Heart left ventricle (tissue), 13 donors: ENCODE measurements at regions not wholly inside any gene's neighbourhood (a gene's known extent, or its start where the extent isn't known, plus 50 kb on each side); places are given as distances from the start of the nearest gene placed in this dataset.

Experiments
- POLR2A ChIP-seq, 2 donors: fragments of 450-650 bp; IDR thresholded peaks; one replicate each; pipeline ENCODE4 v1.6.1; 2017; ENCODE audit warnings: antibody characterized with exemption in 2 of 2, mild to moderate bottlenecking in 2 of 2, moderate library complexity in 2 of 2
- TF ChIP-seq, protein P1 (sequence below), 12 donors: fragments of 200-600 bp; sonication (generic) in 4 of 12; IDR thresholded peaks; one replicate each; pipeline versions ENCODE4 v1.5.0 to v1.8.0; 2018 to 2022; ENCODE audit warnings: antibody characterized with exemption in 12 of 12, mild to moderate bottlenecking in 5 of 12
- donor health status: ischemic (EF 13 %, LVEDD 7.1; RV severe dilation, severe dysfunction).
- donor health status: DM: no; HTN: yes; CAD: no.
- donor health status: DM: no; HTN: no; CAD: no.
- donor health status: ischemic (EF 25% LVEDD 6.9; RV normal size, moderate dysfunction).
- donor health status: ischemic (EF 25% LVEDD 5.7; RV mildly dilated, moderate dysfunction).
- donor health status: ischemic (EF 35%, LVEDD 5.7; RV mildly dilated, moderate dysfunction).
- donor health status: nonischemic (EF 11% LVEDD 7.7; RV severe dilation, severe dysfunction).
- donor health status: DM: yes; HTN: yes; CAD: no.
- donor health status: PGD.
- donor health status: ischemic (EF 29% LVEDD 5.4; RV normal size, mild dysfunction).
- donor health status: nonischemic (EF 23%, LVEDD 6.1; RV moderate dilation, normal function).

DNA sequence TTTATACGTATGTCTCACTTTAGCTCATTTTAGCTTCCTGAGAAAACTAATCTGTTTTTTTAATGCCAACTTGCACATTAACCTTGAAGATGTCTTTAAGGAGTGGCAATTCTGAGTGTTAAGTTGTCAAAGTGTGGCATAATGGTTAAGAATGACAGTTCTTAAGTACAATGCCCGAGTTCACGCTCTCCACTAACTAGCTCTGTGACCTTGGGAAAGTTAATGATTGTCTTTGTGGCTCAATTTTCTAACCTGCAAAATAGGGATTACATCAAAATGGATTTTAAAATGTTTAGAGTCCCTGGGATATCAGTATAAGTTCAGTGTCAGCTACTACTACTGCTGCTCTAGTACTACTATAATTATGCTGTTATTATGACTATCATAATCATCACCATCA is 409.7 kb downstream of the SOCS6 start:
- TF ChIP-seq, protein P1, sequence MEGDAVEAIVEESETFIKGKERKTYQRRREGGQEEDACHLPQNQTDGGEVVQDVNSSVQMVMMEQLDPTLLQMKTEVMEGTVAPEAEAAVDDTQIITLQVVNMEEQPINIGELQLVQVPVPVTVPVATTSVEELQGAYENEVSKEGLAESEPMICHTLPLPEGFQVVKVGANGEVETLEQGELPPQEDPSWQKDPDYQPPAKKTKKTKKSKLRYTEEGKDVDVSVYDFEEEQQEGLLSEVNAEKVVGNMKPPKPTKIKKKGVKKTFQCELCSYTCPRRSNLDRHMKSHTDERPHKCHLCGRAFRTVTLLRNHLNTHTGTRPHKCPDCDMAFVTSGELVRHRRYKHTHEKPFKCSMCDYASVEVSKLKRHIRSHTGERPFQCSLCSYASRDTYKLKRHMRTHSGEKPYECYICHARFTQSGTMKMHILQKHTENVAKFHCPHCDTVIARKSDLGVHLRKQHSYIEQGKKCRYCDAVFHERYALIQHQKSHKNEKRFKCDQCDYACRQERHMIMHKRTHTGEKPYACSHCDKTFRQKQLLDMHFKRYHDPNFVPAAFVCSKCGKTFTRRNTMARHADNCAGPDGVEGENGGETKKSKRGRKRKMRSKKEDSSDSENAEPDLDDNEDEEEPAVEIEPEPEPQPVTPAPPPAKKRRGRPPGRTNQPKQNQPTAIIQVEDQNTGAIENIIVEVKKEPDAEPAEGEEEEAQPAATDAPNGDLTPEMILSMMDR (IDR thresholded peaks at IDR 0.05): no peak
- no peak for TF ChIP-seq POLR2A (IDR thresholded peaks at IDR 0.05)
